GM12878 (cell line): ENCODE measurements at regions not wholly inside any gene's neighbourhood (a gene's known extent, or its start where the extent isn't known, plus 50 kb on each side); places are given as distances from the start of the nearest gene placed in this dataset.

ENCODE experiments used
- CBX3 ChIP-seq: fragments of 200-600 bp; sonication (generic); IDR thresholded peaks from 2 replicates; pipeline ENCODE4 v1.6.1; 2016; ENCODE audit warnings: low read depth, borderline replicate concordance
- JUNB ChIP-seq: IDR thresholded peaks from 2 replicates; pipeline ENCODE4 v1.6.1; 2016; ENCODE audit warnings: antibody characterized with exemption, mild to moderate bottlenecking
- KAT2A ChIP-seq: conservative IDR thresholded peaks from 2 replicates; pipeline ENCODE4 v1.6.1; 2011; ENCODE audit warnings: low read depth, low read length; ENCODE audit not compliant: control insufficient read depth
- POLR2A ChIP-seq: IDR thresholded peaks from 2 replicates; pipeline ENCODE4 v1.6.1; 2011; ENCODE audit warnings: low read depth, mild to moderate bottlenecking, low read length
- RAD21 ChIP-seq: IDR thresholded peaks from 2 replicates; pipeline ENCODE4 v1.6.1; 2011; ENCODE audit warnings: mild to moderate bottlenecking, low read depth, low read length, moderate library complexity; ENCODE audit not compliant: insufficient read depth
- SIN3A ChIP-seq: IDR thresholded peaks from 2 replicates; pipeline ENCODE4 v1.6.1; 2012; ENCODE audit warnings: low read depth, low read length, improper control_type of control experiment
- ZNF217 ChIP-seq: fragments of 450-650 bp; IDR thresholded peaks from 2 replicates; pipeline ENCODE4 v1.6.1; 2017; ENCODE audit warnings: antibody characterized with exemption, mild to moderate bottlenecking
- TF ChIP-seq, protein P1 (sequence below), 3 experiments: IDR thresholded peaks in 2 of 3; conservative IDR thresholded peaks in 1 of 3; 2 replicates each; pipeline ENCODE4 v1.5.1; 2011; ENCODE audit warnings: low read depth in 3 of 3, low read length in 3 of 3, mild to moderate bottlenecking in 3 of 3, control low read depth in 2 of 3, moderate library complexity in 2 of 3, inconsistent platforms in 1 of 3, mixed read lengths in 1 of 3; ENCODE audit not compliant: control insufficient read depth in 2 of 3, insufficient read depth in 1 of 3; ENCODE audit errors: extremely low read depth in 1 of 3
- TF ChIP-seq, protein P2 (sequence below): fragments of 450-650 bp; IDR thresholded peaks from 2 replicates; pipeline ENCODE4 v1.6.1; 2017; ENCODE audit warnings: mild to moderate bottlenecking
- TF ChIP-seq, protein P3 (sequence below): IDR thresholded peaks from 2 replicates; pipeline ENCODE4 v1.6.1; 2012; ENCODE audit warnings: low read length, inconsistent platforms
- TF ChIP-seq, protein P4 (sequence below): fragments of 450-650 bp; IDR thresholded peaks from 2 replicates; pipeline ENCODE4 v1.6.1; 2017; ENCODE audit warnings: antibody characterized with exemption, mild to moderate bottlenecking, moderate library complexity

DNA sequence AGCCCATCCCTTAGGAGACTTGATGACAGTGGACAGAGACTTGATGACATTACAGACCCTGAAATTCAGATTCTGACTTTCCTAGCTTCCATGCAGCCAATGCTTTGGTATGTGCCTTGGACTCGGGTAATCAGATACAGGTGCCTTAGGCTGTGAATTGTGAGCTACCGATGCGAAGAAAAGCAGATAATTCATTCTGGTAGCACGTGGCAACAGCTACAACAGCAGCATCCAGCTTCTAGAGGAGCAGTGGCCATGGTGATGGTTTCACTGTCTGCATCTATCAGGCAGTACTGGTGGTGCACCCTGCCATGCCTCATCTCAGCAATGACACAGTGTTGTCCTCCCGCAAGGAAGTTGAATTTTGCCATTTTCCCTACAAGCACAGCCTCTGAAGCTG, 126.9 kb upstream of the TAPT1 start:
- no peak for TF ChIP-seq JUNB
- TF ChIP-seq POLR2A: no peak
- TF ChIP-seq SIN3A: no peak
- TF ChIP-seq, protein P1, sequence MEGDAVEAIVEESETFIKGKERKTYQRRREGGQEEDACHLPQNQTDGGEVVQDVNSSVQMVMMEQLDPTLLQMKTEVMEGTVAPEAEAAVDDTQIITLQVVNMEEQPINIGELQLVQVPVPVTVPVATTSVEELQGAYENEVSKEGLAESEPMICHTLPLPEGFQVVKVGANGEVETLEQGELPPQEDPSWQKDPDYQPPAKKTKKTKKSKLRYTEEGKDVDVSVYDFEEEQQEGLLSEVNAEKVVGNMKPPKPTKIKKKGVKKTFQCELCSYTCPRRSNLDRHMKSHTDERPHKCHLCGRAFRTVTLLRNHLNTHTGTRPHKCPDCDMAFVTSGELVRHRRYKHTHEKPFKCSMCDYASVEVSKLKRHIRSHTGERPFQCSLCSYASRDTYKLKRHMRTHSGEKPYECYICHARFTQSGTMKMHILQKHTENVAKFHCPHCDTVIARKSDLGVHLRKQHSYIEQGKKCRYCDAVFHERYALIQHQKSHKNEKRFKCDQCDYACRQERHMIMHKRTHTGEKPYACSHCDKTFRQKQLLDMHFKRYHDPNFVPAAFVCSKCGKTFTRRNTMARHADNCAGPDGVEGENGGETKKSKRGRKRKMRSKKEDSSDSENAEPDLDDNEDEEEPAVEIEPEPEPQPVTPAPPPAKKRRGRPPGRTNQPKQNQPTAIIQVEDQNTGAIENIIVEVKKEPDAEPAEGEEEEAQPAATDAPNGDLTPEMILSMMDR (IDR thresholded peaks at IDR 0.05 in 2 of 3, conservative IDR thresholded peaks at IDR 0.05 in 1 of 3; ENCODE audit: control insufficient read depth in 2 of 3, extremely low read depth in 1 of 3, insufficient read depth in 1 of 3, low read depth in 3 of 3, low read length in 3 of 3): no peak
- no peak for TF ChIP-seq CBX3
- no peak for TF ChIP-seq RAD21
- TF ChIP-seq, protein P2, sequence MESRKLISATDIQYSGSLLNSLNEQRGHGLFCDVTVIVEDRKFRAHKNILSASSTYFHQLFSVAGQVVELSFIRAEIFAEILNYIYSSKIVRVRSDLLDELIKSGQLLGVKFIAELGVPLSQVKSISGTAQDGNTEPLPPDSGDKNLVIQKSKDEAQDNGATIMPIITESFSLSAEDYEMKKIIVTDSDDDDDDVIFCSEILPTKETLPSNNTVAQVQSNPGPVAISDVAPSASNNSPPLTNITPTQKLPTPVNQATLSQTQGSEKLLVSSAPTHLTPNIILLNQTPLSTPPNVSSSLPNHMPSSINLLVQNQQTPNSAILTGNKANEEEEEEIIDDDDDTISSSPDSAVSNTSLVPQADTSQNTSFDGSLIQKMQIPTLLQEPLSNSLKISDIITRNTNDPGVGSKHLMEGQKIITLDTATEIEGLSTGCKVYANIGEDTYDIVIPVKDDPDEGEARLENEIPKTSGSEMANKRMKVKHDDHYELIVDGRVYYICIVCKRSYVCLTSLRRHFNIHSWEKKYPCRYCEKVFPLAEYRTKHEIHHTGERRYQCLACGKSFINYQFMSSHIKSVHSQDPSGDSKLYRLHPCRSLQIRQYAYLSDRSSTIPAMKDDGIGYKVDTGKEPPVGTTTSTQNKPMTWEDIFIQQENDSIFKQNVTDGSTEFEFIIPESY: no peak
- TF ChIP-seq ZNF217: no peak
- no peak for TF ChIP-seq KAT2A
- TF ChIP-seq, protein P3, sequence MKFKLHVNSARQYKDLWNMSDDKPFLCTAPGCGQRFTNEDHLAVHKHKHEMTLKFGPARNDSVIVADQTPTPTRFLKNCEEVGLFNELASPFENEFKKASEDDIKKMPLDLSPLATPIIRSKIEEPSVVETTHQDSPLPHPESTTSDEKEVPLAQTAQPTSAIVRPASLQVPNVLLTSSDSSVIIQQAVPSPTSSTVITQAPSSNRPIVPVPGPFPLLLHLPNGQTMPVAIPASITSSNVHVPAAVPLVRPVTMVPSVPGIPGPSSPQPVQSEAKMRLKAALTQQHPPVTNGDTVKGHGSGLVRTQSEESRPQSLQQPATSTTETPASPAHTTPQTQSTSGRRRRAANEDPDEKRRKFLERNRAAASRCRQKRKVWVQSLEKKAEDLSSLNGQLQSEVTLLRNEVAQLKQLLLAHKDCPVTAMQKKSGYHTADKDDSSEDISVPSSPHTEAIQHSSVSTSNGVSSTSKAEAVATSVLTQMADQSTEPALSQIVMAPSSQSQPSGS: no peak
- TF ChIP-seq, protein P4, sequence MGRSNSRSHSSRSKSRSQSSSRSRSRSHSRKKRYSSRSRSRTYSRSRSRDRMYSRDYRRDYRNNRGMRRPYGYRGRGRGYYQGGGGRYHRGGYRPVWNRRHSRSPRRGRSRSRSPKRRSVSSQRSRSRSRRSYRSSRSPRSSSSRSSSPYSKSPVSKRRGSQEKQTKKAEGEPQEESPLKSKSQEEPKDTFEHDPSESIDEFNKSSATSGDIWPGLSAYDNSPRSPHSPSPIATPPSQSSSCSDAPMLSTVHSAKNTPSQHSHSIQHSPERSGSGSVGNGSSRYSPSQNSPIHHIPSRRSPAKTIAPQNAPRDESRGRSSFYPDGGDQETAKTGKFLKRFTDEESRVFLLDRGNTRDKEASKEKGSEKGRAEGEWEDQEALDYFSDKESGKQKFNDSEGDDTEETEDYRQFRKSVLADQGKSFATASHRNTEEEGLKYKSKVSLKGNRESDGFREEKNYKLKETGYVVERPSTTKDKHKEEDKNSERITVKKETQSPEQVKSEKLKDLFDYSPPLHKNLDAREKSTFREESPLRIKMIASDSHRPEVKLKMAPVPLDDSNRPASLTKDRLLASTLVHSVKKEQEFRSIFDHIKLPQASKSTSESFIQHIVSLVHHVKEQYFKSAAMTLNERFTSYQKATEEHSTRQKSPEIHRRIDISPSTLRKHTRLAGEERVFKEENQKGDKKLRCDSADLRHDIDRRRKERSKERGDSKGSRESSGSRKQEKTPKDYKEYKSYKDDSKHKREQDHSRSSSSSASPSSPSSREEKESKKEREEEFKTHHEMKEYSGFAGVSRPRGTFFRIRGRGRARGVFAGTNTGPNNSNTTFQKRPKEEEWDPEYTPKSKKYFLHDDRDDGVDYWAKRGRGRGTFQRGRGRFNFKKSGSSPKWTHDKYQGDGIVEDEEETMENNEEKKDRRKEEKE: no peak
